ENCODE measurements at regions not wholly inside any gene's neighbourhood (a gene's known extent, or its start where the extent isn't known, plus 50 kb on each side); places are given as distances from the start of the nearest gene placed in this dataset.
A peak's percentile ranks its signal among the peaks of the same experiment; 100 is the strongest.

- H3K4me1 ChIP-seq (ENCODE audit: control insufficient read depth, insufficient read depth, low read depth, low read length): peaks cover 1% of the 10 kb centered on the region
- no peak overlapping the region for H3K23ac ChIP-seq (ENCODE audit: low read length in 2 of 2)
- no peak overlapping the region for H3K27ac ChIP-seq (ENCODE audit: low read length, poor library complexity, severe bottlenecking)
- H3K79me1 ChIP-seq (replicated peaks; ENCODE audit: low read length, poor library complexity, severe bottlenecking): no peaks in the 10 kb centered on the region
- no peak overlapping the region for H2AK5ac ChIP-seq (ENCODE audit: low read length, severe bottlenecking)
- H3K36me3 ChIP-seq (ENCODE audit: control insufficient read depth in 1 of 2, insufficient read depth in 2 of 2, low read depth in 1 of 2, low read length in 2 of 2): no peaks in the 10 kb centered on the region
- H3K9ac ChIP-seq (ENCODE audit: low read length): no peak overlapping the region
- H3K9me3 ChIP-seq (ENCODE audit: control insufficient read depth, low read length): peaks cover 8% of the 10 kb centered on the region
- H2AFZ ChIP-seq (ENCODE audit: low read depth, low read length): no peak overlapping the region
- WGBS: 14% methylated on average over 1 of the region's 2 CpGs
- DNase-seq: peak; percentile 49
- no peaks in the 10 kb centered on the region for H3K27me3 ChIP-seq (ENCODE audit: control insufficient read depth in 1 of 2, insufficient read depth in 1 of 2, low read length in 2 of 2)
- H3K4ac ChIP-seq (ENCODE audit: low read depth in 1 of 2, low read length in 2 of 2): no peak overlapping the region
- no peak overlapping the region for H4K8ac ChIP-seq (ENCODE audit: low read length)
- no peak overlapping the region for H2BK120ac ChIP-seq (ENCODE audit: low read depth, low read length)
- no peak overlapping the region for H2BK5ac ChIP-seq (ENCODE audit: low read depth, low read length, poor library complexity, severe bottlenecking)
- H4K91ac ChIP-seq (ENCODE audit: low read length): no peak overlapping the region
- H2BK12ac ChIP-seq (ENCODE audit: low read length in 2 of 2): no peak overlapping the region
- no peak overlapping the region for H3K18ac ChIP-seq (ENCODE audit: low read depth in 1 of 2, low read length in 2 of 2)
- no peak overlapping the region for H3K14ac ChIP-seq (ENCODE audit: low read length in 2 of 2)
- H2BK15ac ChIP-seq (ENCODE audit: low read depth, poor library complexity, severe bottlenecking): no peak overlapping the region
- H3K4me2 ChIP-seq (ENCODE audit: low read length, poor library complexity, severe bottlenecking): no peak overlapping the region
- H3K4me3 ChIP-seq (ENCODE audit: insufficient read depth in 1 of 2, low read depth in 1 of 2, low read length in 2 of 2): peak overlapping the region in 1 of 2 experiments; percentile 28
These were observed 123.1 kb upstream of the GJE1 start for GRCh38 chr6:142009647-142010046.

- DNase-seq: no peak
- Histone ChIP-seq H2BK15ac (ENCODE audit: low read depth, poor library complexity, severe bottlenecking) (no peak overlapping the region), H3K4ac (ENCODE audit: low read depth in 1 of 2, low read length in 2 of 2) (no peak overlapping the region), H3K4me1 (ENCODE audit: control insufficient read depth, insufficient read depth, low read depth, low read length) (peaks cover 1% of the 10 kb centered on the region), H3K79me1 (replicated peaks; ENCODE audit: low read length, poor library complexity, severe bottlenecking) (no peaks in the 10 kb centered on the region), H3K9ac (ENCODE audit: low read length) (no peak overlapping the region), H3K36me3 (ENCODE audit: control insufficient read depth in 1 of 2, insufficient read depth in 2 of 2, low read depth in 1 of 2, low read length in 2 of 2) (no peaks in the 10 kb centered on the region), H2AFZ (ENCODE audit: low read depth, low read length) (no peak overlapping the region), H2BK120ac (ENCODE audit: low read depth, low read length) (no peak overlapping the region), H3K14ac (ENCODE audit: low read length in 2 of 2) (no peak overlapping the region), H3K27me3 (ENCODE audit: control insufficient read depth in 1 of 2, insufficient read depth in 1 of 2, low read length in 2 of 2) (no peaks in the 10 kb centered on the region), H2BK5ac (ENCODE audit: low read depth, low read length, poor library complexity, severe bottlenecking) (no peak overlapping the region), H2AK5ac (ENCODE audit: low read length, severe bottlenecking) (no peak overlapping the region), H3K4me3 (ENCODE audit: insufficient read depth in 1 of 2, low read depth in 1 of 2, low read length in 2 of 2) (peak overlapping the region in 1 of 2 experiments; percentile 28), H3K27ac (ENCODE audit: low read length, poor library complexity, severe bottlenecking) (no peak overlapping the region), H3K4me2 (ENCODE audit: low read length, poor library complexity, severe bottlenecking) (no peak overlapping the region), H4K91ac (ENCODE audit: low read length) (no peak overlapping the region), H3K18ac (ENCODE audit: low read depth in 1 of 2, low read length in 2 of 2) (no peak overlapping the region), H3K9me3 (ENCODE audit: control insufficient read depth, low read length) (peaks cover 8% of the 10 kb centered on the region), H3K23ac (ENCODE audit: low read length in 2 of 2) (no peak overlapping the region), H4K8ac (ENCODE audit: low read length) (no peak overlapping the region), H2BK12ac (ENCODE audit: low read length in 2 of 2) (no peak overlapping the region)
- WGBS: 80% methylated on average over 1 of the region's 1 CpG
These were observed 123.9 kb upstream of the GJE1 start for GRCh38 chr6:142008781-142009180.

GRCh38 chr6:142008016-142008735 is 124.5 kb upstream of the GJE1 start:
- Histone ChIP-seq H2AK5ac (ENCODE audit: low read length, severe bottlenecking) (no peak overlapping the region), H3K9me3 (ENCODE audit: control insufficient read depth, low read length) (peaks cover 8% of the 10 kb centered on the region), H3K79me1 (replicated peaks; ENCODE audit: low read length, poor library complexity, severe bottlenecking) (no peaks in the 10 kb centered on the region), H3K18ac (ENCODE audit: low read depth in 1 of 2, low read length in 2 of 2) (no peak overlapping the region), H3K27ac (ENCODE audit: low read length, poor library complexity, severe bottlenecking) (no peak overlapping the region), H2BK12ac (ENCODE audit: low read length in 2 of 2) (no peak overlapping the region), H3K4me2 (ENCODE audit: low read length, poor library complexity, severe bottlenecking) (no peak overlapping the region), H3K4me1 (ENCODE audit: control insufficient read depth, insufficient read depth, low read depth, low read length) (peaks cover 1% of the 10 kb centered on the region), H3K14ac (ENCODE audit: low read length in 2 of 2) (no peak overlapping the region), H3K36me3 (ENCODE audit: control insufficient read depth in 1 of 2, insufficient read depth in 2 of 2, low read depth in 1 of 2, low read length in 2 of 2) (no peaks in the 10 kb centered on the region), H4K91ac (ENCODE audit: low read length) (no peak overlapping the region), H2BK120ac (ENCODE audit: low read depth, low read length) (no peak overlapping the region), H2BK15ac (ENCODE audit: low read depth, poor library complexity, severe bottlenecking) (no peak overlapping the region), H3K4me3 (ENCODE audit: insufficient read depth in 1 of 2, low read depth in 1 of 2, low read length in 2 of 2) (no peak overlapping the region), H2AFZ (ENCODE audit: low read depth, low read length) (no peak overlapping the region), H2BK5ac (ENCODE audit: low read depth, low read length, poor library complexity, severe bottlenecking) (no peak overlapping the region), H4K8ac (ENCODE audit: low read length) (no peak overlapping the region), H3K4ac (ENCODE audit: low read depth in 1 of 2, low read length in 2 of 2) (no peak overlapping the region), H3K23ac (ENCODE audit: low read length in 2 of 2) (no peak overlapping the region), H3K9ac (ENCODE audit: low read length) (no peak overlapping the region), H3K27me3 (ENCODE audit: control insufficient read depth in 1 of 2, insufficient read depth in 1 of 2, low read length in 2 of 2) (no peaks in the 10 kb centered on the region)
- DNase-seq: no peak
- WGBS: 91% methylated on average over 1 of the region's 4 CpGs

- no peak overlapping the region for H3K4me2 ChIP-seq (ENCODE audit: low read length, poor library complexity, severe bottlenecking)
- WGBS: no CpG with 5 or more reads among the region's 1 CpG
These were observed 127.7 kb upstream of the GJE1 start for GRCh38 chr6:142005021-142005420.

More at GRCh38 chr6:142005021-142005420, 127.7 kb upstream of the GJE1 start:
- H3K4ac ChIP-seq (ENCODE audit: low read depth in 1 of 2, low read length in 2 of 2): no peak overlapping the region
- H2AK5ac ChIP-seq (ENCODE audit: low read length, severe bottlenecking): no peak overlapping the region
- H3K4me3 ChIP-seq (ENCODE audit: insufficient read depth in 1 of 2, low read depth in 1 of 2, low read length in 2 of 2): no peak overlapping the region
- no peak for DNase-seq
- H3K79me1 ChIP-seq (replicated peaks; ENCODE audit: low read length, poor library complexity, severe bottlenecking): no peaks in the 10 kb centered on the region
- no peak overlapping the region for H3K27ac ChIP-seq (ENCODE audit: low read length, poor library complexity, severe bottlenecking)
- no peak overlapping the region for H2BK5ac ChIP-seq (ENCODE audit: low read depth, low read length, poor library complexity, severe bottlenecking)
- no peak overlapping the region for H3K9ac ChIP-seq (ENCODE audit: low read length)
- no peaks in the 10 kb centered on the region for H3K36me3 ChIP-seq (ENCODE audit: control insufficient read depth in 1 of 2, insufficient read depth in 2 of 2, low read depth in 1 of 2, low read length in 2 of 2)
- H3K14ac ChIP-seq (ENCODE audit: low read length in 2 of 2): no peak overlapping the region
- H3K9me3 ChIP-seq (ENCODE audit: control insufficient read depth, low read length): peaks cover 8% of the 10 kb centered on the region
- no peak overlapping the region for H2AFZ ChIP-seq (ENCODE audit: low read depth, low read length)
- H2BK12ac ChIP-seq (ENCODE audit: low read length in 2 of 2): no peak overlapping the region
- H4K8ac ChIP-seq (ENCODE audit: low read length): no peak overlapping the region
- no peak overlapping the region for H3K18ac ChIP-seq (ENCODE audit: low read depth in 1 of 2, low read length in 2 of 2)
- no peak overlapping the region for H3K23ac ChIP-seq (ENCODE audit: low read length in 2 of 2)
- H2BK120ac ChIP-seq (ENCODE audit: low read depth, low read length): no peak overlapping the region
- no peaks in the 10 kb centered on the region for H3K4me1 ChIP-seq (ENCODE audit: control insufficient read depth, insufficient read depth, low read depth, low read length)
- no peaks in the 10 kb centered on the region for H3K27me3 ChIP-seq (ENCODE audit: control insufficient read depth in 1 of 2, insufficient read depth in 1 of 2, low read length in 2 of 2)
- H2BK15ac ChIP-seq (ENCODE audit: low read depth, poor library complexity, severe bottlenecking): no peak overlapping the region
- no peak overlapping the region for H4K91ac ChIP-seq (ENCODE audit: low read length)
